Thyroid gland (tissue), 4 donors: ENCODE measurements at regions not wholly inside any gene's neighbourhood (a gene's known extent, or its start where the extent isn't known, plus 50 kb on each side); places are given as distances from the start of the nearest gene placed in this dataset.

Experiments used
- CTCF ChIP-seq, 6 experiments: fragments of 200-600 bp in 3 of 6; fragments of 450-650 bp in 3 of 6; sonication (generic) in 3 of 6; IDR thresholded peaks; one replicate each; pipeline ENCODE4 v1.5.1; 2016 to 2019; ENCODE audit warnings: antibody characterized with exemption in 6 of 6, mild to moderate bottlenecking in 2 of 6, inconsistent platforms in 1 of 6, moderate library complexity in 1 of 6
- POLR2A ChIP-seq, 2 donors: fragments of 450-650 bp; IDR thresholded peaks; one replicate each; pipeline ENCODE4 v1.6.1; 2017; ENCODE audit warnings: antibody characterized with exemption in 2 of 2, mild to moderate bottlenecking in 2 of 2, moderate library complexity in 1 of 2

- TF ChIP-seq CTCF (IDR thresholded peaks at IDR 0.05) = no peak
- TF ChIP-seq POLR2A (IDR thresholded peaks at IDR 0.05) = no peak
Measured at GRCh38 chr11:33643167-33643824, 57.3 kb downstream of the C11orf91 start.
